Immature natural killer cell (primary cell): ENCODE measurements at regions not wholly inside any gene's neighbourhood (a gene's known extent, or its start where the extent isn't known, plus 50 kb on each side); places are given as distances from the start of the nearest gene placed in this dataset.

Source experiments
- DNase-seq, 3 donors: peaks; one replicate each; pipeline ENCODE4 v3.0.0; 2022; ENCODE audit warnings: mixed read lengths in 1 of 3
- H3K27ac Mint-ChIP-seq, 6 donors: one replicate each; pipeline ENCODE4 v1.8.0; 2020; ENCODE audit warnings: mixed read lengths in 6 of 6, mild to moderate bottlenecking in 5 of 6, inconsistent platforms in 4 of 6, moderate library complexity in 3 of 6
- H3K27me3 Mint-ChIP-seq, 3 donors: one replicate each; pipeline ENCODE4 v1.8.0; 2020 to 2021; ENCODE audit warnings: low read depth in 3 of 3, mild to moderate bottlenecking in 3 of 3, mixed read lengths in 3 of 3, moderate library complexity in 3 of 3, inconsistent platforms in 1 of 3
- H3K36me3 Mint-ChIP-seq, 3 donors: one replicate each; pipeline ENCODE4 v1.8.0; 2020; ENCODE audit warnings: mixed read lengths in 3 of 3, inconsistent platforms in 2 of 3, mild to moderate bottlenecking in 2 of 3
- H3K4me1 Mint-ChIP-seq, 2 donors: one replicate each; pipeline ENCODE4 v1.8.0; 2020; ENCODE audit warnings: inconsistent platforms in 2 of 2, mild to moderate bottlenecking in 2 of 2, mixed read lengths in 2 of 2, moderate library complexity in 1 of 2
- H3K4me3 Mint-ChIP-seq, 5 donors: one replicate each; pipeline ENCODE4 v1.8.0; 2020; ENCODE audit warnings: mild to moderate bottlenecking in 5 of 5, mixed read lengths in 5 of 5, inconsistent platforms in 3 of 5, moderate library complexity in 3 of 5
- H3K9me3 Mint-ChIP-seq, 6 donors: one replicate each; pipeline ENCODE4 v1.8.0; 2020; ENCODE audit warnings: mild to moderate bottlenecking in 6 of 6, mixed read lengths in 6 of 6, inconsistent platforms in 4 of 6, moderate library complexity in 3 of 6

- peaks cover 3 to 17% (median 7%) of the 10 kb centered on the region in 3 donors for H3K27me3 Mint-ChIP-seq
- no peak for DNase-seq
- H3K27ac Mint-ChIP-seq: no peak overlapping the region
- H3K36me3 Mint-ChIP-seq: no peaks in the 10 kb centered on the region
- no peak overlapping the region for H3K4me3 Mint-ChIP-seq
- no peaks in the 10 kb centered on the region for H3K9me3 Mint-ChIP-seq
- peaks cover 4 to 5% of the 10 kb centered on the region in 2 donors for H3K4me1 Mint-ChIP-seq
Observed at GRCh38 chr1:110778821-110779220, 94.1 kb upstream of the CD53 start.

DNA sequence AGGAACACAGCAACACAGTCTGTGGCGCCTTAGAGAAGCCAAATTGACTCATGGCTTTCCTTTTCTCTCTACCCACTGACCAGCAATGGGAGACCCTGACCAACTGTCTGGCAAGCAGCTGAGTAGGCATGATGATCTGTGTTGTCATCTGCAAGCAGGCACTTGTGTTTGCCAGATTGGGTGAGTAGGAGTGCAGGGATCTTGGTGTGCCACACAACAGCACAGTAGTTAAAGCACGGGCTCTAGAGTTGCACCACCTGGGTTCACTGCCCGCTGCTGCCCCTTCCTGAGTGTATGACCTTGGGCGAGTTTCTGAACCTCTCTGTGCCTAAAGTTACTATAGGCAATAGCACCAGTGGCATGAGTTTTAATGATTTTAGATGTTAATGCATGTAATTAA, 95.7 kb upstream of the CD53 start:
- Mint-ChIP-seq H3K27me3 (peaks cover 3 to 21% (median 10%) of the 10 kb centered on the region in 3 donors), H3K27ac (no peak overlapping the region), H3K4me1 (peaks cover 4 to 5% of the 10 kb centered on the region in 2 donors), H3K4me3 (no peak overlapping the region), H3K9me3 (no peaks in the 10 kb centered on the region), H3K36me3 (no peaks in the 10 kb centered on the region)
- no peak for DNase-seq

- Mint-ChIP-seq H3K4me1 (no peaks in the 10 kb centered on the region), H3K9me3 (no peaks in the 10 kb centered on the region), H3K4me3 (no peak overlapping the region), H3K27ac (no peak overlapping the region), H3K27me3 (peaks cover 3 to 11% (median 10%) of the 10 kb centered on the region in 3 donors), H3K36me3 (no peaks in the 10 kb centered on the region)
- DNase-seq: no peak
Observed at GRCh38 chr1:110774398-110774797, 98.5 kb upstream of the CD53 start.

GRCh38 chr1:110773813-110774212, 99.1 kb upstream of the KCNA3 start:
- Mint-ChIP-seq H3K27me3 (peaks cover 3 to 10% (median 9%) of the 10 kb centered on the region in 3 donors), H3K9me3 (no peaks in the 10 kb centered on the region), H3K4me1 (no peaks in the 10 kb centered on the region), H3K4me3 (no peak overlapping the region), H3K36me3 (no peaks in the 10 kb centered on the region), H3K27ac (no peak overlapping the region)
- DNase-seq: no peak

GRCh38 chr1:110771245-110772022, 96.7 kb upstream of the KCNA3 start:
- no peak overlapping the region for H3K27ac Mint-ChIP-seq
- no peaks in the 10 kb centered on the region for H3K9me3 Mint-ChIP-seq
- H3K36me3 Mint-ChIP-seq: no peaks in the 10 kb centered on the region
- H3K27me3 Mint-ChIP-seq: peaks cover 3 to 10% (median 10%) of the 10 kb centered on the region in 3 donors
- no peak overlapping the region for H3K4me3 Mint-ChIP-seq
- no peaks in the 10 kb centered on the region for H3K4me1 Mint-ChIP-seq
- DNase-seq: no peak

GRCh38 chr1:110770832-110771231, 96.1 kb upstream of the KCNA3 start:
- Mint-ChIP-seq H3K27ac (no peak overlapping the region), H3K9me3 (no peaks in the 10 kb centered on the region), H3K27me3 (peaks cover 3 to 10% (median 7%) of the 10 kb centered on the region in 3 donors), H3K4me3 (no peak overlapping the region), H3K4me1 (peaks cover 0 to 1% of the 10 kb centered on the region in 2 donors), H3K36me3 (no peaks in the 10 kb centered on the region)
- DNase-seq: no peak

DNA sequence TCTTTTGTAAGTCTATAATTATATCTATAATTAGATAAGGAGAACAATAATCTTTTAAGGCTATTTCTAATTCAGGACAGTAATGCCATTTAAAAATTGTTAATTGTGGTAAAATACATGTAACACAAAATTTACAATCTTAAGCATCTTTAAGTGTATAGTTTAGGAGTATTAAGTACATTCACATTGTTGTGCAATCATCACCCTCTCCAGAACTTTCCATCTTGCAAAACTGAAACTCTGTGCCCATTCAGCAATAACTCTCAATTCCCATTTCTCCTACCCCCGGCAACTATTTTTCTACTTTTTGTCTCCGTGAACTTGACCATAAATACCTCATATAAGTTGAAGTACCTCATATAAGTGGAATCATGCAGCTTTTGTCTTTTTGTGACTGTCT, 93.9 kb upstream of the KCNA3 start:
- Mint-ChIP-seq H3K4me1 (peaks cover 0 to 1% of the 10 kb centered on the region in 2 donors), H3K27me3 (peaks cover 0 to 13% (median 6%) of the 10 kb centered on the region in 3 donors), H3K9me3 (no peaks in the 10 kb centered on the region), H3K4me3 (no peak overlapping the region), H3K27ac (no peak overlapping the region), H3K36me3 (no peaks in the 10 kb centered on the region)
- DNase-seq: no peak

DNA sequence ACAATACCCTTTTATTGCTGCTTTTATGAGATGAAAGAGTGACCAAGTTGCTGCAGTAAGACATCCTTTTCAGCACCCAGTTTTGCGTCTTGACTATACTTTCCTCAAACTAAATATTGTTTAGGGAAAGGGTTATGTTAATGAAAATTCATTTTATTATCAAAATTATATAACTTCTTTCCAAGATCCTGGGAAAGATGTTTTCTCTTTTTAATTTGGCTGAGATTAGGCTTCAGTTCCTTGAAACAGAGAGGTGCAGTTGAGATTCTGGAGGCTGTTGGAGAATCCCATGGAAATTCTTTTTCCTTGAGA, 91.6 kb upstream of the KCNA3 start:
- H3K36me3 Mint-ChIP-seq: no peaks in the 10 kb centered on the region
- H3K4me1 Mint-ChIP-seq: peaks cover 0 to 1% of the 10 kb centered on the region in 2 donors
- DNase-seq: no peak
- H3K4me3 Mint-ChIP-seq: no peak overlapping the region
- peaks cover 0 to 17% (median 3%) of the 10 kb centered on the region in 3 donors for H3K27me3 Mint-ChIP-seq
- H3K9me3 Mint-ChIP-seq: no peaks in the 10 kb centered on the region
- H3K27ac Mint-ChIP-seq: no peak overlapping the region

GRCh38 chr1:110765640-110766335, 91.0 kb upstream of the KCNA3 start:
- peaks cover 0 to 17% (median 3%) of the 10 kb centered on the region in 3 donors for H3K27me3 Mint-ChIP-seq
- DNase-seq: peak; percentile 35 to 61 (median 52)
- H3K27ac Mint-ChIP-seq: no peak overlapping the region
- H3K36me3 Mint-ChIP-seq: no peaks in the 10 kb centered on the region
- H3K4me1 Mint-ChIP-seq: peaks cover 0 to 1% of the 10 kb centered on the region in 2 donors
- H3K9me3 Mint-ChIP-seq: no peaks in the 10 kb centered on the region
- H3K4me3 Mint-ChIP-seq: no peak overlapping the region

- Mint-ChIP-seq H3K27ac (no peak overlapping the region), H3K4me1 (peaks cover 0 to 1% of the 10 kb centered on the region in 2 donors), H3K9me3 (no peaks in the 10 kb centered on the region), H3K27me3 (peaks cover 0 to 20% (median 6%) of the 10 kb centered on the region in 3 donors), H3K4me3 (no peak overlapping the region), H3K36me3 (no peaks in the 10 kb centered on the region)
- no peak for DNase-seq
Observed at GRCh38 chr1:110763149-110763548, 88.4 kb upstream of the KCNA3 start.

- Mint-ChIP-seq H3K4me3 (no peak overlapping the region), H3K4me1 (no peaks in the 10 kb centered on the region), H3K27ac (no peak overlapping the region), H3K27me3 (peaks cover 0 to 15% (median 10%) of the 10 kb centered on the region in 3 donors), H3K9me3 (no peaks in the 10 kb centered on the region), H3K36me3 (no peaks in the 10 kb centered on the region)
- DNase-seq: no peak
Observed at GRCh38 chr1:110760321-110760720, 85.6 kb upstream of the KCNA3 start.

- DNase-seq: no peak
- H3K4me3 Mint-ChIP-seq: no peak overlapping the region
- H3K36me3 Mint-ChIP-seq: no peaks in the 10 kb centered on the region
- H3K9me3 Mint-ChIP-seq: no peaks in the 10 kb centered on the region
- H3K27ac Mint-ChIP-seq: no peak overlapping the region
- no peaks in the 10 kb centered on the region for H3K4me1 Mint-ChIP-seq
- peaks cover 0 to 10% (median 6%) of the 10 kb centered on the region in 3 donors for H3K27me3 Mint-ChIP-seq
Observed at GRCh38 chr1:110756506-110756905, 81.8 kb upstream of the KCNA3 start.

DNA sequence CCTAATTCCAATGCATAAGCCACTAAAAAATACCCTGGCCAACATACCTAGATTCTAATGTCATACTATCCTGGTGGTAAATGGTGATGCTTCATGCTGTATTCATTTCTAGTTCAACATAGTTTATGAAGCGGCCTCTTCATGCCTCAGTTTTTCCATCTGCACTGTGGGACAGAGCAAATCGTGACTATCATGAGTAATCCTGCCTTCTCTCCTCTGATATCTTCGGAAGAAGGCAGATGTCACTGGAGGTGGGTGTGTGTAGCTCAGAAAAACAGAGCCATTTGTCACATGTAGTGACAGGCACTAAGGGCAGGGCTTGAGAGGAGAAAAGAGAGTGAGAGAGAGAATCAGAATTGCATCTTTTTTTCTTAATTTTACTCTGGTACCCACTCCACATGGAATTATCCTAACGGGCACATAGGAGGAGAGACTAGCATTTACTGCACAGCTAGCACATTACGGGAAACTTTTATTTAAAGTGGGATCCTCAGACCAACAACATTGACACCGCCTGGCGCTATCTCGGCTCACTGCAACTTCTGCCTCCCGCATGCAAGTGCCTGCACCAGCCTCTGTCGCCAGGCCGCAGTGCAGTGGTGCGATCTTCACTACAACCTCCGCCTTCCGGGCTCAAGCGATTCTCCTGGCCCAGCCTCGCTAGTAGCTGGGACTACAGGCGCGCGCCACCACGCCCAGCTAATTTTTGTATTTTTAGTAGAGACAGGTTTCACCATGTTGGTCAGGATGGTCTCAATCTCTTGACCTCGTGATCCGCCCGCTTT, 78.4 kb upstream of the KCNA3 start:
- Mint-ChIP-seq H3K27ac (no peak overlapping the region), H3K27me3 (peaks cover 2 to 20% (median 3%) of the 10 kb centered on the region in 3 donors), H3K4me1 (no peaks in the 10 kb centered on the region)

GRCh38 chr1:110750562-110750961, 75.8 kb upstream of the KCNA3 start:
- H3K27me3 Mint-ChIP-seq: peaks cover 2 to 17% (median 3%) of the 10 kb centered on the region in 3 donors
- H3K4me1 Mint-ChIP-seq: no peaks in the 10 kb centered on the region
- no peaks in the 10 kb centered on the region for H3K36me3 Mint-ChIP-seq
- H3K27ac Mint-ChIP-seq: no peak overlapping the region
- no peaks in the 10 kb centered on the region for H3K9me3 Mint-ChIP-seq
- no peak overlapping the region for H3K4me3 Mint-ChIP-seq
- no peak for DNase-seq

More for the DNA sequence above, 78.4 kb upstream of the KCNA3 start:
- Mint-ChIP-seq H3K9me3 (no peaks in the 10 kb centered on the region), H3K36me3 (no peaks in the 10 kb centered on the region), H3K4me3 (no peak overlapping the region)
- DNase-seq: no peak
